ENCODE measurements at regions not wholly inside any gene's neighbourhood (a gene's known extent, or its start where the extent isn't known, plus 50 kb on each side); places are given as distances from the start of the nearest gene placed in this dataset.

- TF ChIP-seq ZBTB33 (IDR thresholded peaks at IDR 0.05), result no peak
These were observed 544.1 kb upstream of the MDFIC2 start (continued) for GRCh38 chr3:70856414-70857162.

GRCh38 chr3:70855149-70855548 lies 542.7 kb upstream of the MDFIC2 start:
- TF ChIP-seq RXRA (IDR thresholded peaks at IDR 0.05), result no peak
- no peak for TF ChIP-seq EGR1 (IDR thresholded peaks at IDR 0.05; ENCODE audit: low read depth in 2 of 2)
- TF ChIP-seq GABPA (IDR thresholded peaks at IDR 0.05 in 1 of 2, conservative IDR thresholded peaks at IDR 0.05 in 1 of 2), result no peak
- no peak for TF ChIP-seq HNF4G (IDR thresholded peaks at IDR 0.05)
- no peak for TF ChIP-seq HNF4A (conservative IDR thresholded peaks at IDR 0.05)
- no peak for TF ChIP-seq NR2F2 (IDR thresholded peaks at IDR 0.05)
- TF ChIP-seq FOXA2 (IDR thresholded peaks at IDR 0.05), result no peak
- no peak overlapping the region for H3K4me3 ChIP-seq (ENCODE audit: low read depth in 1 of 3, low read length in 3 of 3)
- H3K27ac ChIP-seq (ENCODE audit: low read depth in 1 of 2, low read length in 2 of 2), result no peak overlapping the region
- no peak overlapping the region for H3K9ac ChIP-seq (ENCODE audit: low read depth in 1 of 2, low read length in 2 of 2)
- no peak for DNase-seq (ENCODE audit: low spot score)
- H3K36me3 ChIP-seq (ENCODE audit: control insufficient read depth in 4 of 4, insufficient read depth in 3 of 4, low read depth in 1 of 4, low read length in 3 of 4), result no peaks in the 10 kb centered on the region
- no peaks in the 10 kb centered on the region for H3K27me3 ChIP-seq (ENCODE audit: control insufficient read depth in 4 of 4, insufficient read depth in 4 of 4, low read length in 3 of 4)
- 75% methylated on average over 2 of the region's 2 CpGs for WGBS
- no peaks in the 10 kb centered on the region for H3K4me1 ChIP-seq (ENCODE audit: control insufficient read depth in 4 of 4, insufficient read depth in 4 of 4, low read length in 3 of 4)
- H3K9me3 ChIP-seq (ENCODE audit: control insufficient read depth in 4 of 4, low read length in 3 of 4), result no peaks in the 10 kb centered on the region

GRCh38 chr3:70854108-70854507 lies 541.7 kb upstream of the MDFIC2 start:
- no peak overlapping the region for H3K4me3 ChIP-seq (ENCODE audit: low read depth in 1 of 3, low read length in 3 of 3)
- H3K4me1 ChIP-seq (ENCODE audit: control insufficient read depth in 4 of 4, insufficient read depth in 4 of 4, low read length in 3 of 4), result no peaks in the 10 kb centered on the region
- no peak for DNase-seq (ENCODE audit: low spot score)
- WGBS, result 59% methylated on average over 6 of the region's 6 CpGs
- H3K27me3 ChIP-seq (ENCODE audit: control insufficient read depth in 4 of 4, insufficient read depth in 4 of 4, low read length in 3 of 4), result no peaks in the 10 kb centered on the region
- no peak overlapping the region for H3K27ac ChIP-seq (ENCODE audit: low read depth in 1 of 2, low read length in 2 of 2)
- H3K9me3 ChIP-seq (ENCODE audit: control insufficient read depth in 4 of 4, low read length in 3 of 4), result no peaks in the 10 kb centered on the region
- no peaks in the 10 kb centered on the region for H3K36me3 ChIP-seq (ENCODE audit: control insufficient read depth in 4 of 4, insufficient read depth in 3 of 4, low read depth in 1 of 4, low read length in 3 of 4)
- H3K9ac ChIP-seq (ENCODE audit: low read depth in 1 of 2, low read length in 2 of 2), result no peak overlapping the region
- TF ChIP-seq MAX (IDR thresholded peaks at IDR 0.05) (no peak), CTCF (IDR thresholded peaks at IDR 0.05; ENCODE audit: low read depth, low read length, missing input control) (no peak)

GRCh38 chr3:70853161-70853944 lies 540.9 kb upstream of the MDFIC2 start:
- Histone ChIP-seq H3K36me3 (ENCODE audit: control insufficient read depth in 4 of 4, insufficient read depth in 3 of 4, low read depth in 1 of 4, low read length in 3 of 4) (no peaks in the 10 kb centered on the region), H3K4me3 (ENCODE audit: low read depth in 1 of 3, low read length in 3 of 3) (no peak overlapping the region), H3K27me3 (ENCODE audit: control insufficient read depth in 4 of 4, insufficient read depth in 4 of 4, low read length in 3 of 4) (no peaks in the 10 kb centered on the region), H3K27ac (ENCODE audit: low read depth in 1 of 2, low read length in 2 of 2) (no peak overlapping the region), H3K4me1 (ENCODE audit: control insufficient read depth in 4 of 4, insufficient read depth in 4 of 4, low read length in 3 of 4) (no peaks in the 10 kb centered on the region), H3K9ac (ENCODE audit: low read depth in 1 of 2, low read length in 2 of 2) (no peak overlapping the region), H3K9me3 (ENCODE audit: control insufficient read depth in 4 of 4, low read length in 3 of 4) (no peaks in the 10 kb centered on the region)
- TF ChIP-seq EGR1 (IDR thresholded peaks at IDR 0.05; ENCODE audit: low read depth in 2 of 2), result no peak
- no peak for TF ChIP-seq NR2F2 (IDR thresholded peaks at IDR 0.05)
- TF ChIP-seq CTCF (IDR thresholded peaks at IDR 0.05; ENCODE audit: low read depth, low read length, missing input control), result no peak
- TF ChIP-seq RAD21 (IDR thresholded peaks at IDR 0.05), result no peak
- TF ChIP-seq SP1 (IDR thresholded peaks at IDR 0.05), result no peak
- WGBS, result 78% methylated on average over 5 of the region's 5 CpGs
- no peak for DNase-seq (ENCODE audit: low spot score)

Measured in liver (tissue), 8 donors.